IMR-90 (cell line): ENCODE measurements at regions not wholly inside any gene's neighbourhood (a gene's known extent, or its start where the extent isn't known, plus 50 kb on each side); places are given as distances from the start of the nearest gene placed in this dataset.

ENCODE experiments used
- ATAC-seq: fragments of 200-7000 bp; cut with Tn5 transposase; 2 replicates; pipeline ENCODE4 v1.9.1; 2020; ENCODE audit warnings: low read depth, mild to moderate bottlenecking, moderate library complexity
- BruUV-seq: library from RNA; stranded (reverse); fragments of 400-500 nt; replicated peaks from 2 replicates; lab custom pipeline; 2021; lab: Mats Ljungman, UMichigan
- CTCF ChIA-PET: fragments of 300-600 bp; formaldehyde crosslinking; extraction: SDS; loops from one replicate; lab custom pipeline; 2021; ENCODE audit warnings: antibody characterized with exemption; lab: Yijun Ruan, JAX
- POLR2A ChIA-PET: fragments of 300-600 bp; sonication (Branson Sonifier 250); formaldehyde crosslinking; loops from one replicate; lab custom pipeline; 2022; ENCODE audit warnings: antibody characterized with exemption; ENCODE audit not compliant: unreplicated experiment; lab: Charles Lee
- DNase-seq: peaks from one replicate; pipeline ENCODE4 v3.0.0; 2013
- H2AFZ ChIP-seq: replicated peaks from 2 replicates; pipeline ENCODE3; 2013; ENCODE audit warnings: low read length, mild to moderate bottlenecking; ENCODE audit not compliant: poor library complexity
- H2AK5ac ChIP-seq: 2 replicates; pipeline ENCODE4 v1.6.1; 2013; ENCODE audit warnings: low read depth, low read length, inconsistent platforms
- H2AK9ac ChIP-seq: replicated peaks from 2 replicates; pipeline ENCODE3; 2013; ENCODE audit warnings: mild to moderate bottlenecking, low read depth, low read length, moderate library complexity; ENCODE audit not compliant: poor library complexity
- H2BK120ac ChIP-seq: 2 replicates; pipeline ENCODE4 v1.6.1; 2013; ENCODE audit warnings: low read depth, low read length, inconsistent platforms
- H2BK15ac ChIP-seq: 3 replicates; pipeline ENCODE4 v1.6.1; 2013; ENCODE audit warnings: low read depth, low read length, inconsistent platforms
- H2BK20ac ChIP-seq: 2 replicates; pipeline ENCODE4 v1.6.1; 2013; ENCODE audit warnings: low read depth, mild to moderate bottlenecking, inconsistent platforms, low read length, moderate library complexity
- H2BK5ac ChIP-seq: 2 replicates; pipeline ENCODE4 v1.6.1; 2013; ENCODE audit warnings: mild to moderate bottlenecking, low read depth, low read length, inconsistent platforms; ENCODE audit not compliant: poor library complexity, severe bottlenecking
- H3K14ac ChIP-seq: replicated peaks from 2 replicates; pipeline ENCODE4 v1.6.1; 2013; ENCODE audit warnings: low read depth, low read length, inconsistent platforms
- H3K18ac ChIP-seq: 2 replicates; pipeline ENCODE4 v1.6.1; 2013; ENCODE audit warnings: low read depth, low read length, control low read depth
- H3K23ac ChIP-seq: 2 replicates; pipeline ENCODE4 v1.6.1; 2013; ENCODE audit warnings: low read depth, low read length, inconsistent platforms
- H3K27ac ChIP-seq: 2 replicates; pipeline ENCODE4 v1.5.1; 2013; ENCODE audit warnings: mild to moderate bottlenecking, control low read depth, low read length; ENCODE audit not compliant: insufficient read depth
- H3K27me3 ChIP-seq: 2 replicates; pipeline ENCODE4 v1.6.1; 2013; ENCODE audit warnings: low read length; ENCODE audit not compliant: control insufficient read depth, insufficient read depth
- H3K36me3 ChIP-seq: 2 replicates; pipeline ENCODE4 v1.6.1; 2013; ENCODE audit warnings: low read length, mixed read lengths; ENCODE audit not compliant: control insufficient read depth, insufficient read depth
- H3K4ac ChIP-seq: 2 replicates; pipeline ENCODE4 v1.6.1; 2013; ENCODE audit warnings: low read depth, low read length, inconsistent platforms
- H3K4me1 ChIP-seq: 2 replicates; pipeline ENCODE4 v1.6.1; 2013; ENCODE audit warnings: low read length, mixed read lengths; ENCODE audit not compliant: control insufficient read depth, insufficient read depth
- H3K4me2 ChIP-seq: 2 replicates; pipeline ENCODE4 v1.6.1; 2013; ENCODE audit warnings: low read depth, mild to moderate bottlenecking, control low read depth, low read length, moderate library complexity
- H3K4me3 ChIP-seq: 2 replicates; pipeline ENCODE4 v1.5.1; 2013; ENCODE audit warnings: low read depth, mild to moderate bottlenecking, control low read depth, low read length, moderate library complexity; ENCODE audit not compliant: insufficient read depth
- H3K56ac ChIP-seq: 2 replicates; pipeline ENCODE4 v1.6.1; 2013; ENCODE audit warnings: low read length, inconsistent platforms; ENCODE audit not compliant: insufficient read depth; ENCODE audit errors: extremely low read depth
- H3K79me1 ChIP-seq, 2 experiments: 2 replicates each; pipeline ENCODE4 v1.6.1; 2013; ENCODE audit warnings: low read length in 2 of 2, inconsistent platforms in 1 of 2, low read depth in 1 of 2
- H3K9ac ChIP-seq: 2 replicates; pipeline ENCODE4 v1.6.1; 2013; ENCODE audit warnings: low read depth, low read length, control low read depth
- H3K9me1 ChIP-seq: 2 replicates; pipeline ENCODE4 v1.6.1; 2013; ENCODE audit warnings: low read length, inconsistent platforms; ENCODE audit not compliant: insufficient read depth
- H3K9me3 ChIP-seq: 2 replicates; pipeline ENCODE4 v1.6.1; 2013; ENCODE audit warnings: low read length; ENCODE audit not compliant: control insufficient read depth, insufficient read depth
- H4K20me1 ChIP-seq: 2 replicates; pipeline ENCODE4 v1.6.1; 2013; ENCODE audit warnings: low read length, inconsistent platforms; ENCODE audit not compliant: insufficient read depth
- H4K5ac ChIP-seq: 2 replicates; pipeline ENCODE4 v1.6.1; 2013; ENCODE audit warnings: mild to moderate bottlenecking, low read depth, low read length, control low read depth
- H4K8ac ChIP-seq, 2 experiments: 2 replicates each; pipeline ENCODE4 v1.6.1; 2013; ENCODE audit warnings: low read depth in 2 of 2, low read length in 2 of 2, control low read depth in 1 of 2, inconsistent platforms in 1 of 2
- H4K91ac ChIP-seq: 2 replicates; pipeline ENCODE4 v1.6.1; 2013; ENCODE audit warnings: low read depth, low read length, inconsistent platforms; ENCODE audit not compliant: insufficient read depth
- BHLHE40 ChIP-seq: fragments of 150-350 bp; IDR thresholded peaks from 2 replicates; pipeline ENCODE4 v1.6.1; 2016; ENCODE audit warnings: mild to moderate bottlenecking, low read depth, low read length
- CHD1 ChIP-seq: IDR thresholded peaks from 2 replicates; pipeline ENCODE4 v1.6.1; 2012; ENCODE audit warnings: low read depth, low read length, improper control_type of control experiment
- MAFK ChIP-seq: IDR thresholded peaks from 2 replicates; pipeline ENCODE4 v1.6.1; 2012; ENCODE audit warnings: low read depth, low read length, improper control_type of control experiment
- MAZ ChIP-seq: IDR thresholded peaks from 2 replicates; pipeline ENCODE4 v1.6.1; 2012; ENCODE audit warnings: low read depth, mild to moderate bottlenecking, low read length, improper control_type of control experiment, moderate library complexity, borderline replicate concordance
- NFE2L2 ChIP-seq: fragments of 150-350 bp; IDR thresholded peaks from 2 replicates; pipeline ENCODE4 v1.6.1; 2016; ENCODE audit warnings: low read depth, mild to moderate bottlenecking, low read length
- POLR2A ChIP-seq: IDR thresholded peaks from 2 replicates; pipeline ENCODE4 v1.6.1; 2012; ENCODE audit warnings: mild to moderate bottlenecking, low read depth, low read length
- RAD21 ChIP-seq: IDR thresholded peaks from 2 replicates; pipeline ENCODE4 v1.6.1; 2012; ENCODE audit warnings: low read length, improper control_type of control experiment
- RCOR1 ChIP-seq: IDR thresholded peaks from 2 replicates; pipeline ENCODE4 v1.6.1; 2012; ENCODE audit warnings: mild to moderate bottlenecking, low read length, improper control_type of control experiment; ENCODE audit not compliant: insufficient replicate concordance
- RFX5 ChIP-seq: IDR thresholded peaks from 2 replicates; pipeline ENCODE4 v1.8.0; 2012; ENCODE audit warnings: low read depth, mild to moderate bottlenecking, low read length, moderate library complexity
- SMC3 ChIP-seq: fragments of 150-350 bp; IDR thresholded peaks from 2 replicates; pipeline ENCODE4 v1.6.1; 2016; ENCODE audit warnings: low read depth, mild to moderate bottlenecking, antibody characterized with exemption, low read length, moderate library complexity
- dilution Hi-C: fragments of 300-500 bp; cut with HindIII; formaldehyde crosslinking; loops from one replicate; pipeline ENCODE4 v1.14.3; 2018; ENCODE audit warnings: low sequenced_read_pairs; ENCODE audit not compliant: unreplicated experiment
- in situ Hi-C: fragments of 300-500 bp; cut with MboI; formaldehyde crosslinking; loops from 3 replicates; pipeline ENCODE4 v1.14.3; 2019; ENCODE audit warnings: low sequenced_read_pairs, inconsistent platforms, mixed read lengths
- intact Hi-C: fragments of 100-400 bp; cut with micrococcal nuclease; formaldehyde crosslinking; loops from 2 replicates; pipeline ENCODE4 v1.10.0; 2022

- DNase-seq (no peak), ATAC-seq (no peak)
- H3K14ac ChIP-seq, result no peak overlapping the region
- no peak overlapping the region for H4K5ac ChIP-seq
- no peak overlapping the region for H2BK120ac ChIP-seq
- no peak overlapping the region for H3K9ac ChIP-seq
- H3K9me3 ChIP-seq, result 0 out of 2 replicates have a peak, but pooled peaks cover 2% of the 10 kb centered on the region
- no peak overlapping the region for H2AFZ ChIP-seq
- no peak overlapping the region for H4K91ac ChIP-seq
- H3K4me3 ChIP-seq, result no peak overlapping the region
- H2BK20ac ChIP-seq, result no peak overlapping the region
- no peak overlapping the region for H3K27ac ChIP-seq
- H3K23ac ChIP-seq, result no peak overlapping the region
- H4K20me1 ChIP-seq, result no peaks in the 10 kb centered on the region
- dilution Hi-C loops (no loop called here), intact Hi-C loops (no loop called here), in situ Hi-C loops (no loop called here)
- TF ChIP-seq BHLHE40, result no peak
- no peak for TF ChIP-seq POLR2A
- no peak for TF ChIP-seq SMC3
- no peak for TF ChIP-seq MAFK
- TF ChIP-seq CHD1, result no peak
- no peak for TF ChIP-seq RFX5
- no peak for TF ChIP-seq RAD21
- no peak for TF ChIP-seq NFE2L2
- no peak for TF ChIP-seq RCOR1
- TF ChIP-seq MAZ, result no peak
- no peaks in the 10 kb centered on the region for H3K79me1 ChIP-seq
- ChIA-PET POLR2A (no interaction called here), CTCF (no interaction called here)
- H3K4me2 ChIP-seq, result no peak overlapping the region
- BruUV-seq, result no TSS peak
- no peak overlapping the region for H2BK15ac ChIP-seq
- no peak overlapping the region for H2AK9ac ChIP-seq
- H3K56ac ChIP-seq, result no peak overlapping the region
- no peaks in the 10 kb centered on the region for H3K36me3 ChIP-seq
- H3K9me1 ChIP-seq, result no peaks in the 10 kb centered on the region
- H3K27me3 ChIP-seq, result no peaks in the 10 kb centered on the region
- no peak overlapping the region for H3K18ac ChIP-seq
- no peak overlapping the region for H2BK5ac ChIP-seq
- H3K4ac ChIP-seq, result no peak overlapping the region
- H3K4me1 ChIP-seq, result no peaks in the 10 kb centered on the region
- no peak overlapping the region for H4K8ac ChIP-seq
- no peak overlapping the region for H2AK5ac ChIP-seq
Measured at GRCh38 chr12:72815421-72815820, 543.3 kb downstream of the TRHDE start.
